ENCODE measurements at regions not wholly inside any gene's neighbourhood (a gene's known extent, or its start where the extent isn't known, plus 50 kb on each side); places are given as distances from the start of the nearest gene placed in this dataset.

DNA sequence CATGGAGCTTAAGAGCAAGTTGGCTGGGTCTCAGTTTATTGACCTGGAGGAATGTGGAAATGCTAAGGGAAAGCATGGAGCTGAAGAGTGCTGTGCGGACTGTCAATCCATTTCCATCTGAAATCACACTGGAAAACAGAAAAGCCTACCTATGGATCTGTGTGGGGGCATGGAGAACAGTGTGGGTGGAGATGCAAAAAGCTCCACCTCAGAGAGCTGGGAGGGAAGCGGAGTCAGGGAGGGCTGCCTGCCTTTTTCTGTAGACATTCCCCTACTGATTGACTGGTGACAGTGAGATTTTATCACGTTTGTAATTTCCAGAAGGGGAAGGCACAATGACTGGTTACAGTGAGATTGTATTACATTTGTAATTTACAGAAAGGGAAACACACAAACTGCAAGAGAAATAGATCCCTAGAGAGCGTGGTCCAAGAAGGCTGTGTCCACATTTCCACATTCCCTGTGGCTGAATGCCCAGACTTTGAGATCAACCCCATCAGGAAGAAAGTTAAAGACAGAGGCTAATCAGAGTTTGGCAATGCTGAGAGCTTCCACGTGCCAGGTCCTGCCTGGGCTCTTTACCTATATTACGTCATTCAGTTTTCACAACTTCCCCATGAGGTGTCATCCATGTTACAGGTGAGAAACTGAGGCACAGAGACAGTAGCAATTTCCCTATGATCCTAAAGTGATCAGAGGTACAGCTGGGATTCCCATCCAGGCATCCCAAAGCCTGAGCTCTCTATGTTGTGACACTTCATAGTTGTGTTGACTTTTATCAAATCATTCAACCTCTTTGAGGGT, 67.7 kb upstream of the NSMCE3 start:
- Histone ChIP-seq H3K4me1 (ENCODE audit: control insufficient read depth in 1 of 2, insufficient read depth in 2 of 2, low read length in 2 of 2) (no peaks in the 10 kb centered on the region), H3K27me3 (ENCODE audit: control insufficient read depth in 1 of 2, insufficient read depth in 2 of 2, low read length in 1 of 2) (no peaks in the 10 kb centered on the region), H3K9me3 (ENCODE audit: control insufficient read depth, low read length) (no peaks in the 10 kb centered on the region), H3K36me3 (ENCODE audit: control insufficient read depth in 1 of 2, insufficient read depth in 2 of 2, low read length in 1 of 2) (no peaks in the 10 kb centered on the region), H3K27ac (ENCODE audit: low read depth in 1 of 2, low read length in 2 of 2) (no peak overlapping the region), H3K4me3 (ENCODE audit: low read length in 2 of 2) (no peak overlapping the region)
- ATAC-seq (ENCODE audit: low FRiP score) = no peak
- DNase-seq = no peak
- WGBS, 2 donors = 27 to 33% methylated on average over 6 of the region's 6 CpGs
- intact Hi-C loops (cut with DNase I) = no loop called here

DNA sequence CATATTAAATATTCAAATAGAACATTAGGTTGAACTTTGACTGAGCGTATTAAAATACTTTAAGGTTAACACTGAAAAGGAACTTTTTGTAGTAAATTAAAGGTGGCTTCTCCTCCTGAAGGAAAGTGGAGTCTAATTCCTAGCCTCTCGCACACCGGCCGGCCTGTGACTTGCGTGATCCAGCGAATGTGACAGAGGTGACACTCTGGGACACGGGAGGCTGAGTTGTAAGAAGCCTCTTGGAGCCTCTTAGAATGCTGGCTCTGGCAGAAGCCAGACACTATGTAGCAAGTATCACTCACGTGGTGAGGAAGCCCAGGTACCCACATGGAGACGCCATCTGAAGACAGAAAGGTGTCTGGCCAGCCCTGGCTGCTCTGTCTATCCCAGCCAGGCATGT, 64.9 kb upstream of the NSMCE3 start:
- Histone ChIP-seq H3K4me3 (ENCODE audit: low read length in 2 of 2) (no peak overlapping the region), H3K27me3 (ENCODE audit: control insufficient read depth in 1 of 2, insufficient read depth in 2 of 2, low read length in 1 of 2) (no peaks in the 10 kb centered on the region), H3K36me3 (ENCODE audit: control insufficient read depth in 1 of 2, insufficient read depth in 2 of 2, low read length in 1 of 2) (no peaks in the 10 kb centered on the region), H3K27ac (ENCODE audit: low read depth in 1 of 2, low read length in 2 of 2) (no peak overlapping the region), H3K4me1 (ENCODE audit: control insufficient read depth in 1 of 2, insufficient read depth in 2 of 2, low read length in 2 of 2) (no peaks in the 10 kb centered on the region), H3K9me3 (ENCODE audit: control insufficient read depth, low read length) (no peaks in the 10 kb centered on the region)
- DNase-seq = no peak
- intact Hi-C loops (cut with DNase I) = no loop called here
- ATAC-seq (ENCODE audit: low FRiP score) = no peak
- 85 to 89% methylated on average over 9 of the region's 9 CpGs for WGBS, 2 donors

DNA sequence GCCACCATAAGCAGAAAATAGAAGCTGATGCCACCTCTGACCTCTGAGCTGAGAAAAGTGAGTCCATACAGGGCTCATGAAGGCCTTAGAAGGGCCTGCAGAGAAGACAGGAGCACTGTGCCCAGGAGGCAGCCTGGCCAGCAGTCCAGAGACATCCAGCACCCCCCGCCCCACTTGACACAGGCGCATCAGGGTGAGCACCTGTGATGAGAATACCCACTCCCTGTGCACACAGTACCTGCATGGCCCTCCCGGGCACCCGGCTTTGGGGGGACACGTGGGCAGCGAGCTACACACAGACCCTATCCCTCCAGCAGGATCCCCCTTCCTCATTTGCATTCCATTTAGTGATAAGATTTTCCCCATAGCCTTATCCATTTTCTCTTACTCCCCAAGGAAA, 63.6 kb upstream of the NSMCE3 start:
- ATAC-seq (ENCODE audit: low FRiP score) = no peak
- peak in 1 of 2 donors; percentile 66 for DNase-seq
- Histone ChIP-seq H3K36me3 (ENCODE audit: control insufficient read depth in 1 of 2, insufficient read depth in 2 of 2, low read length in 1 of 2) (no peaks in the 10 kb centered on the region), H3K27me3 (ENCODE audit: control insufficient read depth in 1 of 2, insufficient read depth in 2 of 2, low read length in 1 of 2) (no peaks in the 10 kb centered on the region), H3K27ac (ENCODE audit: low read depth in 1 of 2, low read length in 2 of 2) (no peak overlapping the region), H3K4me3 (ENCODE audit: low read length in 2 of 2) (no peak overlapping the region), H3K9me3 (ENCODE audit: control insufficient read depth, low read length) (no peaks in the 10 kb centered on the region), H3K4me1 (ENCODE audit: control insufficient read depth in 1 of 2, insufficient read depth in 2 of 2, low read length in 2 of 2) (no peaks in the 10 kb centered on the region)
- intact Hi-C loops (cut with DNase I) = no loop called here
- 78 to 80% methylated on average over 6 of the region's 6 CpGs for WGBS, 2 donors

DNA sequence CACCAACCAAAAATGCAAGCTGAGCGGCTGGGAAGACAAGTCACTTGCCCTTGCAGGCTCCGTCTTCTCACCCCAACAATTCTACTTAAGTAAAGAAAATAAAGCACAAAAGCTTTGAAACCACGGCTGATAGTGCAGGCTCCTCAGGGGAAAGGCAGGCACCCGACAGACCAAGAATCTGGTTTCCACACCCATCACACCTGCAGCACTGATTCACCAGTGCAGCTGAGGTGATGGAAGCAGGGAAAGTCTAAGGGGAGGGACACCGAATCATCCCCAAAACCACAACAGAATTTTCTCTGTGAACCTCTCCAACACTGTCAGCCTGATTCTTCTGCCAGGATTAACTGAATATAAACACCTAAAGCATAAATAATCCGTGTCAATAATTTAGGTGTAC, 62.0 kb upstream of the NSMCE3 start:
- Histone ChIP-seq H3K9me3 (ENCODE audit: control insufficient read depth, low read length) (no peaks in the 10 kb centered on the region), H3K27ac (ENCODE audit: low read depth in 1 of 2, low read length in 2 of 2) (no peak overlapping the region), H3K27me3 (ENCODE audit: control insufficient read depth in 1 of 2, insufficient read depth in 2 of 2, low read length in 1 of 2) (no peaks in the 10 kb centered on the region), H3K4me1 (ENCODE audit: control insufficient read depth in 1 of 2, insufficient read depth in 2 of 2, low read length in 2 of 2) (no peaks in the 10 kb centered on the region), H3K4me3 (ENCODE audit: low read length in 2 of 2) (no peak overlapping the region), H3K36me3 (ENCODE audit: control insufficient read depth in 1 of 2, insufficient read depth in 2 of 2, low read length in 1 of 2) (no peaks in the 10 kb centered on the region)
- intact Hi-C loops (cut with DNase I) = no loop called here
- ATAC-seq (ENCODE audit: low FRiP score) (no peak), DNase-seq (no peak)
- WGBS, 2 donors = 67 to 73% methylated on average over 6 of the region's 6 CpGs

DNA sequence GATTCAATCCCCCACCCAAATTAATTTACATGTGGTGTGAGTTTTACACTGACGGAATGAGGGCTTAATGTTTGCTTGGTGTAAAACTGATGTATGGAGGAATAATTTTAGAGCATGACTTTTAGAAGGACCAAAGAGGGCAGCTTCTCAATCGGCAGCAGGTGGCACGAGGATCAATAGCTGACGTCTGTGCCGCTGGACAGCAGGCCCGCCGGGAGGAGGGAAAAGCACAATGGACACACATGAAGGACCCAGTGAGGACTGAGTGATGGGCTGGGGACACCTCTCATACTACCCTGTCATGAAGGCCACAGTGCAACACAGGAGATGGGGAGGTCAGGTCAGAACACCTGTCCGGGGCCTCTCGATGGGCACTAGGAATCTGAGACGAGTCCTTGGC, 61.4 kb upstream of the NSMCE3 start:
- no peak for DNase-seq
- no peaks in the 10 kb centered on the region for H3K9me3 ChIP-seq (ENCODE audit: control insufficient read depth, low read length)
- no peak for ATAC-seq (ENCODE audit: low FRiP score)
- H3K36me3 ChIP-seq (ENCODE audit: control insufficient read depth in 1 of 2, insufficient read depth in 2 of 2, low read length in 1 of 2) = no peaks in the 10 kb centered on the region
- intact Hi-C loops (cut with DNase I) = no loop called here
- no peaks in the 10 kb centered on the region for H3K27me3 ChIP-seq (ENCODE audit: control insufficient read depth in 1 of 2, insufficient read depth in 2 of 2, low read length in 1 of 2)
- no peak overlapping the region for H3K4me3 ChIP-seq (ENCODE audit: low read length in 2 of 2)
- 90 to 92% methylated on average over 10 of the region's 10 CpGs for WGBS, 2 donors
- no peaks in the 10 kb centered on the region for H3K4me1 ChIP-seq (ENCODE audit: control insufficient read depth in 1 of 2, insufficient read depth in 2 of 2, low read length in 2 of 2)
- H3K27ac ChIP-seq (ENCODE audit: low read depth in 1 of 2, low read length in 2 of 2) = no peak overlapping the region

DNA sequence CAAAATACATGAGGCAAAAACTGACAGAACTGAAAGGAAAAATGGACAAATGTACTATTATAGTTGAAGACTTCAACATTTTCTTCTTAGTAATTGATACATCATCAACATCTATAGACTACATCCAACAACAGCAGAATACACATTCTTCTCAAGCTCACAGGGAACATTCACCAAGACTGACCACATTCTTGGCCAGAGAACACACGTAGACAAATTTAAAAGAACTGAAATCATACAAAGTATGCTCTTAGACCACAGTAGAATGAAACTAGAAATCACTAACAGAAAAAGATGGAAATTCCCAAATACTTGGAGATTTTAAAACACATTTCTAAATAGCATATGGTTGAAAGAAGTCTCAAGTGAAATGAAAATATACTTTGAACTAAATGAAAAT, 55.1 kb upstream of the NSMCE3 start:
- Histone ChIP-seq H3K27ac (ENCODE audit: low read depth in 1 of 2, low read length in 2 of 2) (no peak overlapping the region), H3K9me3 (ENCODE audit: control insufficient read depth, low read length) (peaks cover 1% of the 10 kb centered on the region), H3K4me1 (ENCODE audit: control insufficient read depth in 1 of 2, insufficient read depth in 2 of 2, low read length in 2 of 2) (no peaks in the 10 kb centered on the region), H3K27me3 (ENCODE audit: control insufficient read depth in 1 of 2, insufficient read depth in 2 of 2, low read length in 1 of 2) (no peaks in the 10 kb centered on the region), H3K4me3 (ENCODE audit: low read length in 2 of 2) (no peak overlapping the region), H3K36me3 (ENCODE audit: control insufficient read depth in 1 of 2, insufficient read depth in 2 of 2, low read length in 1 of 2) (no peaks in the 10 kb centered on the region)
- intact Hi-C loops (cut with DNase I) = no loop called here
- WGBS, 2 donors = 0 to 30% methylated on average over 1 of the region's 1 CpG
- DNase-seq (no peak), ATAC-seq (ENCODE audit: low FRiP score) (no peak)

DNA sequence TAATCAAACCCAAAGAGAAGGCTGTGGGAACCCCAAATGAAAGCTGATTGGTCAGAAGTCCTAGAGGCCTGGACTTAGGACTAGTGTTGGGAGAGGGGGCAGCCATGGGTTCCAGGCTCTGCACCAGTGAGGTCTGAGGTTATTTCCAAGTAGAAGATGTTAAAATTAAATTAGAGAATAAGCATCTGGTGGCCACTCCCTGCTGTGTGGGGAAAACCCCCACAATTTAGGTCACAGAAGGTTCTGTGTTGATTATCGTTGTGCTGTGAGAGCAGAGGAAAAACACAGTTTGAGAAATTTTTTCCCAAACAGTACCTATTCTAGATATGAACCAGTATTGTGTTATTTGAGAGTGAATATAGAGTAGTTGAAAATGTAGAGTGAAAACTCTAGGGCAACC, 53.9 kb upstream of the NSMCE3 start:
- H3K4me1 ChIP-seq (ENCODE audit: control insufficient read depth in 1 of 2, insufficient read depth in 2 of 2, low read length in 2 of 2) = no peaks in the 10 kb centered on the region
- no peaks in the 10 kb centered on the region for H3K27me3 ChIP-seq (ENCODE audit: control insufficient read depth in 1 of 2, insufficient read depth in 2 of 2, low read length in 1 of 2)
- DNase-seq (no peak), ATAC-seq (ENCODE audit: low FRiP score) (no peak)
- intact Hi-C loops (cut with DNase I) = no loop called here
- peaks cover 1% of the 10 kb centered on the region for H3K9me3 ChIP-seq (ENCODE audit: control insufficient read depth, low read length)
- WGBS, 2 donors = 84 to 87% methylated on average over 1 of the region's 1 CpG
- H3K27ac ChIP-seq (ENCODE audit: low read depth in 1 of 2, low read length in 2 of 2) = no peak overlapping the region
- H3K4me3 ChIP-seq (ENCODE audit: low read length in 2 of 2) = no peak overlapping the region
- H3K36me3 ChIP-seq (ENCODE audit: control insufficient read depth in 1 of 2, insufficient read depth in 2 of 2, low read length in 1 of 2) = no peaks in the 10 kb centered on the region

DNA sequence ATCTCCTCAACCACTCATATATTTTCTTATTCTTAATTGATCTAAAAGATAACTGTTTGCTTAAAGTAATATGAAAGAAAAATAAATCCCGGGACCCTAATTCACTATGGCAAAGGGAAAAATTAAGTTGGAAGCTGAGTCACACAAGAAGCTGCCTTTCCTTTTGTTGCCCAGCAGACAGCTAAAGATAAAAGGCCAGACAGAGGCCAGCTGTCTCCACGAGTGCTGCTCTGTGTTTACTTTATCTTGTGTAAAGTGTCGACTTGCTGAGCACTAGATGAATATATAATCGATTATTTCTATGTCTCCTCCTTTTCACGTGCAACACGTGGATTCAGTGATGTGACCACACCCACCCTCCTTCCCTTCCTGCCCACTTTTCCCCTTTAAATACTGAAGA, 52.8 kb upstream of the NSMCE3 start:
- H3K27ac ChIP-seq (ENCODE audit: low read depth in 1 of 2, low read length in 2 of 2) = no peak overlapping the region
- H3K36me3 ChIP-seq (ENCODE audit: control insufficient read depth in 1 of 2, insufficient read depth in 2 of 2, low read length in 1 of 2) = no peaks in the 10 kb centered on the region
- no peaks in the 10 kb centered on the region for H3K27me3 ChIP-seq (ENCODE audit: control insufficient read depth in 1 of 2, insufficient read depth in 2 of 2, low read length in 1 of 2)
- no peak overlapping the region for H3K4me3 ChIP-seq (ENCODE audit: low read length in 2 of 2)
- intact Hi-C loops (cut with DNase I) = no loop called here
- no peaks in the 10 kb centered on the region for H3K4me1 ChIP-seq (ENCODE audit: control insufficient read depth in 1 of 2, insufficient read depth in 2 of 2, low read length in 2 of 2)
- no peak for DNase-seq
- peaks cover 1% of the 10 kb centered on the region for H3K9me3 ChIP-seq (ENCODE audit: control insufficient read depth, low read length)
- 35 to 42% methylated on average over 6 of the region's 6 CpGs for WGBS, 2 donors
- ATAC-seq (ENCODE audit: low FRiP score) = no peak

DNA sequence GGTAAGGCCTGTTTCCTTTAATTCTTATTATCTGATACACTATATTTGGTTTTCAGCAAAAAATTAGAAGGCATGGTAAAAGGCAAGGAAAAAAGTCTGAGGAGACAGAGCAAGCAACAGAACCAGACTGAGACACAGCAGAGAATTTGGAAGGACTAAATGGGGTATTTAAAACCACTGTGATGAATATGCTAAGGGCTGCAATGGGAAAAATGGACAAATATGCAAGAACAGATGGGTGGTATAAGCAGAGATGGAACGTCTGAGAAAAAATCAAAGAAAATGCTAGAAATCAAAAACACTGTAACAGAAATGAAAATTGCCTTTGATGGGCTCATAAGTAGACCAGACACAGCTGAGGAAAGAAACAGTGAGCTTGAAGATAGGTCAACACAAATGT, 50.8 kb upstream of the NSMCE3 start:
- Histone ChIP-seq H3K9me3 (ENCODE audit: control insufficient read depth, low read length) (peaks cover 1% of the 10 kb centered on the region), H3K36me3 (ENCODE audit: control insufficient read depth in 1 of 2, insufficient read depth in 2 of 2, low read length in 1 of 2) (no peaks in the 10 kb centered on the region), H3K27ac (ENCODE audit: low read depth in 1 of 2, low read length in 2 of 2) (no peak overlapping the region), H3K4me1 (ENCODE audit: control insufficient read depth in 1 of 2, insufficient read depth in 2 of 2, low read length in 2 of 2) (no peaks in the 10 kb centered on the region), H3K4me3 (ENCODE audit: low read length in 2 of 2) (no peak overlapping the region), H3K27me3 (ENCODE audit: control insufficient read depth in 1 of 2, insufficient read depth in 2 of 2, low read length in 1 of 2) (no peaks in the 10 kb centered on the region)
- no peak for DNase-seq
- no peak for ATAC-seq (ENCODE audit: low FRiP score)
- 81 to 82% methylated on average over 1 of the region's 1 CpG for WGBS, 2 donors
- intact Hi-C loops (cut with DNase I) = no loop called here

Data from aorta (tissue), 5 donors.